AG08395 (cell line): ENCODE measurements at regions not wholly inside any gene's neighbourhood (a gene's known extent, or its start where the extent isn't known, plus 50 kb on each side); places are given as distances from the start of the nearest gene placed in this dataset.

Source experiments
- DNase-seq: peaks from one replicate; pipeline ENCODE4 v3.0.0; 2012; ENCODE audit warnings: mixed read lengths, low spot score

DNA sequence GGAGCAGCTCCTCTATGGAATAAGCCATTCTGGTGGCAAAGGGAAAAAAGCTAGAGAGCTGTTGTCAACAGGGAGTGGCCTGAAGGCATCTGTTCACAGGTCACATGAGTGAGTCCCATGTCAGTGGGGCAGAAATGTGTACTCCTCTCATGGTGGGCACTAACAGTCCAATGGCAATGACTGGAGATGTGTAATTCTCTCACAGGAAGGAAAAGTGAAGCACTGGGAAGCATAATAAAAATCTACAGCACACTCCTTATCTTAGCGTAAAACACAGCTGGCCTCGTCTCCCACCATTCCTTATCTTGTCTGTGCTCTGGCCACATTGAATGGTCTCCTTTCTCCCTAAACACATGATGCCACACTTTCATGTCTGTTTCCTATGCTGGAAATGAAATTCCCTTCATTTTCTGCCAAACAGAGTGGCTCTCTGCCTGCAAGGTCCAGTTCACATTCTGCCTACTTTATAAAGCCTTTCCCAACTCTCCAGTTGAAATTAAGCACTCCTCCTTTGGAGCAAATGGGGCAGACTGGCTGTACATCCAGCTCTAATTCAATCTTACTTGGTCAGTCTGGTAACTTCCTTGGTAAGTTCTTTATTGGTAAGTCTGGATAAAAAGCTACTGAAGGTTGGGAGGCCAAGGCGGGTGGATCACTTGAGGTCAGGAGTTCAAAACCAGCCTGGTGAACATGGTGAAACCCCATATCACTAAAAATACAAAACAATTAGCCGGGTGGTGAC is 139.8 kb downstream of the RPL22L1 start:
- no peak for DNase-seq

DNA sequence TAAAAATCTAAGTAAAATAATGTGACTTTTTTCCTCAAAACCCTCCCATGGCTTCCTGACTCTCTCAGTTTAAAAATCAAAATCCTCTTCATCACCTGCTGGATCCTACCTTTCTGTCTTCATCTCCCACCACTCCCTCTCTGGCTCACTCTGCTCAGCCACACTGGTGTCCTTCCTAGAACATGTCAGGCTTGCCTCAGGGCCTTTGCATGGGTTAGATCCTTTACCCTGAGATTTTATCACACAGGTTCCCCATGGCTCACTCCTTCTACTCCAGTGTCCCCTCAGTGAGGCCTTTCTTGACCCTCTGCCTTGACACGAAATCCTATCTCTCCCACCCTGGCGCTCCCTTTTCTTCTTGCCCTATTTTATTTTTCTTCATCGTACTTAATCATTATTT is 141.8 kb downstream of the RPL22L1 start:
- DNase-seq = no peak

- DNase-seq = no peak
These were observed 141.9 kb upstream of the SLC7A14 start for GRCh38 chr3:170727754-170728153.

DNA sequence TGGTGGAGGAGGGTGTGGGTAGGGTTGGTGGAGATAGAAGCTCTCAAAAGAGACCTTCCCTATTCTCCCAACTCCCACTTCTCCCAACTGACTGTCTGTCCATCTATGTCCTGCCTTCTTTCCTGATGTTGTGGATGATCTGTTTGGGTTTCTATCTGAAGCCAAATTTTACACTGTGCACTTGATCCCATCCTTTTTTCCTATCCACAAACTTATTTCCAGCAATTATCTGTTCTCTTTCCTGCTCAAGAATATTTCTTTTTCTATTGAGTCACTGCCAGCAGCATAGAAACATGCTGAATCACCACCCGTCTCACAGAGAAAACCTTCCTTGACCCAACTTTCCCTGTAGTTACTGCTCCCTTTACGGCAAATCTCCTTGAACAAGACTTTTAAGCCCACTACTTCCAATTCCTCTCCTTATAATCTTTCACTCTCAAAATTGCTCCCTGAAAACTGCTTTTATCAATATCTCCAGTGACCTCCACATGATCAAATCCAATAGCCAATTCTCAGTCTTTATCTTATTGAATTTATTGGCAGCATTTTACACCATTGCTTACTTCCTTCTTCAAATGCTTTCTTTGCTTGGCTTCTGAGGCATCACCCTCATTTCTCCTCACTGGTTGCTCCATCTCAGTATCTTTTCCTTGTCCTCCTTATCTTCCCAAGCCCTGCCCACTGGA is 141.2 kb upstream of the SLC7A14 start:
- DNase-seq = peak; percentile 82

DNA sequence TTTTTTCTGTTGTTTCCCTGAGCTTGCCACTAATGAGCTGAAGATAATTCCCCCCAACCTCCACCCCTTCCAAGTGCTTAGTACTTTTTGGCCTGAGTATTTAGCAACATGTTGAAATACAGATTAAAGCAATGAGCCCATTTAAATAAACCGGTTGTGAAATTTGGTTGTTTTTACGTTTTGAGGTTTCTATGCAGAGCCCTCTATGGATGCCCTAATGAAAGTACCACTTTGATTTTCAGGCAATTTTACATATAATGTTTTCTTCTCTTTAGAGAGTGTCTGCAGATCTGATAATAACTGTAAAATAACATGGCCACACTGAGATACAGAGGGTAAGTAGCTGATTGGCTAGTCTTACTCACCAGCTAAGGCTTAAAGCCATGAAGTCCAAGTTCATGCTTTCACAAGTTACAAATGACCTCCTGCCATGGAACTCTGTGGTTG is 139.4 kb upstream of the SLC7A14 start:
- DNase-seq = peak; percentile 20

DNA sequence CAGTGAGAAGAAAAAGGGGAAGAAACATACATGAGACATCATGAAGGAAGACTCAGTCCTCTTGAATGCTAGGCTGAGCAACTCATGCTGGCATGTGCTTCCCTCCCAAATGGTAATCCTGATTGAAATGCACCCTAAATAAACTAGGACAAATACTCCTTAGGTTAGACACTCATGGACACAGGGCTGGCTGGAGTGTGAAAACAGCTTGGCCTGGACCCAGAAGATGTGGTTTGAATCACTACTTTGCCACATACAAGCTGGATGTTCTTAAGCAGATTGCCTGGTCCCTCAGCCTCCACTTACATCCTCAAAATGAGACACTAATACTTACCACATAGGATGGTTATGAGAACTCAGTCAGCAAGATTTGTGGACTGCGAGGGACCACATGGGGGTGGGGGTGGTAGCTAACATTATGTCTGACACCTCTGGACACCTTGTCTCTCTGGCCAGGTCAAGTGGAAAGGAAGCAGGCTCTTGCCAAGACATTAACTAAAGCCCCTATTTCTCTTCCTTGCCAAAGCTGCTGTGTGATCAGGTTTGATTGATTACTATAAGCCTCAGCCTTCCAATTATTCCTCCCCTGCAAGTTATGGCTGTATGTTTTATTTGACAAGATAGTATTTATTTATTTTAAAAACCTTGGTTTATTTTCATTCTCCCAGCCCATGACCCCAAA is 138.9 kb upstream of the SLC7A14 start:
- peak; percentile 65 for DNase-seq

DNA sequence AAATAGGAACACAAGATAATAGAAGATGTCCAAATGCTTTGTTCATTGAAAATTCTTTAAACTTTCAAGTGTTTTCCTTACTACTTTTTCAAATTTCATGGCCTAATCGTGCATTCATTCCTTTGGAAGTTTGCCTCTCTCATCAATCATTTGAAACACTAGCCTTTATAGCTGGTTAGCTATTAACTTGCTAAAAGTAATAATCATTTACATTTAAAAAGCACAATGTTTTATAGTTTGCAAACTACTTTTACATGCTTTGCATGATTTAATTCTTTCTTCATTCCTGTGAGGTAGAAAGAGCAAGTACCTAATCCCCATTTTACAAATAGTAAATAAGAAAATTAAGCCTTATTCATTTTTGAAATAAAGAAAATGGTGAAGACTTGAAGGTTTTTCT is 137.4 kb upstream of the SLC7A14 start:
- DNase-seq = no peak

- DNase-seq = no peak
These were observed 135.7 kb upstream of the SLC7A14 start for GRCh38 chr3:170721563-170721962.

- no peak for DNase-seq
These were observed 133.4 kb upstream of the SLC7A14 start for GRCh38 chr3:170719300-170719699.

DNA sequence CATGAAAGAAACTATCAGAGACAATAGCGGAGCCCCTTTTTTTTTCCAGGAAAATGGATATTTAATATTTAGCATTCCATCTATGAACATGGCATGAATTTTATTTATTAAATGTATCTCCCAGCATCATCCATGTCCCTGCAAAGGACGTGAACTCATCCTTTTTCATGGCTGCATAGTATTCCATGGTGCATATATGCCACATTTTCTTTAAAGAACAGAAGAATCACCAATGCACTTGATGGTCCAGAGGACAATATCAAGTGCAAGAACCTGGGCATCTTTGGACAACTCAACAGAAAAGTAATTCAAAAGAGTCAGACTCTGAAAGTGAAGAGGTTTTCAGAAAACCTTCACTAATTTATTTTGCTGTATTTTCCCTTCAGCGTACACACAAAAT is 133.0 kb upstream of the SLC7A14 start:
- DNase-seq = no peak

DNA sequence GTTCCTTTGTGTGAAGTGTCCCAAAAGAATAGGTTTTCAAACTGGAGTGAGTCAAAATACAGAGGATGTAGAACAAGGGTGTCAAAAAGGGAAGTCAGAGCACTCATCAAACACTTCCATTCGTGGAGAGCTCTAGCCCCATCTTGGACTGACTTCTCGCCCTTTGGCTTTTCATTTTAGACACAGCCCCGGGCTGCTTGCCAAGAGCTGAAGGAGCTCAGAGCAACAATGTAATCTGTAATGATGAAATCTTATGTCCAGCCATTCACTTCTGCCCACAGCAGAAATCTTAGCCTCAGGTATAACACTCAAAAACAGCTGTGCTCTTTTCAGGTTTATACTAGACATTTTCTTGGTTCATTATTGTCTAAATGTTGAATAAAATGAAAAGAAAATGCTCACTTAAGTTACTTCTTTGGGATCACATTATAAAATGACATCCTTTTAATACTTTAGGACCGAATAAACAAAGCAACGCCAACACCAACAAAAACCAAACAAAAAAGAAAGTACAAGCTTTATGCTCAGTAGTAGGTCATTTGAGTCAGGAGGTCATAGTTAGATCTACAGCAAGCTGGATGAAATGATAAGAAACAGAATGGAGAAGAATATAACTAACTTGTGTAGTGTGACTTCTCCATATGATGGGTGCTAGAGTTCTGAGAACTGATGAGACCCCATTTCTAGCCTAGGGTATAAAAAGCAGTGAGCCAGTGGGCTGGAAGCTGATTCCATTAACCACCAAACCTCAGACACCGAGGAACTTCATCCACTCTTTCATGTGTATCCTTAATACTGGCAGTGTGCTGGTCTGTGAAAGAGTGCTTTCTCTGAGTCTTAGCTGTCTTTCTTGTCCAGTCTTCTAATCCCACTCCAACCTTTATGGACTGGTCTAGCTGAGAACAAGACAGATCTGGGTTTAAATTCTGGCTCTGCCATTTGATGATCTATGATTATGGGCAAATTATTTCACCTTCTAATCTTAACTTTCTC is 131.8 kb upstream of the SLC7A14 start:
- no peak for DNase-seq

DNA sequence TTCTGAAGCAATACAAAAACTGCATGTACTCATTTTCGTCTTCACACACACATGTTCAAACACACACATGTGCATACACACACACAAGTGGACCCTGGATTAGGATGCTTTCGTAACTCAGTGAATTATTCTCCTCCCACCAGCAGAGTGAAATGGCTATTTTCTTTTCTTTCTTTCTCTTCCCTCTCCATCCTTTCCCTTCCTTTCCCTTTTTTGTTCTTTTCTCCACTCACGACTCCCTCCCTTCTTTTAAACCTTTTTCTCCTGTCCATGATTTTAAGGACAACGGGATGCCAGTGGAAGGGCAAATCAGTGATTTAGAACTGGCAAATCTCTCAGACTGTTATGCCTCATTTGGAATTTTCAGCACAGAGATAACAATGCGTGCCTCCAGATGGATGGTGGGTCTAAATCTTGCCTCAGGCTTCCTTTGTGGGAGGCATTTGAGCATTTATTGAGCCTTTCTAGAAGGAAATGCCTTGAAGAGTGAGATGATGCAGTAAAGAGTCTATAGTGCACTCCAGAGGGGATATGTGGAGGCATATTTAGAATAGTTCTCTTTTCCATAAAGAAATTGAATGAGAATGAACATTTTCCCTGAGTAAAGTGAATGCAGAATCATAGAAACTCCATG is 130.4 kb upstream of the SLC7A14 start:
- no peak for DNase-seq

GRCh38 chr3:170714562-170715535 is 129.0 kb upstream of the SLC7A14 start:
- DNase-seq = peak; percentile 40

DNA sequence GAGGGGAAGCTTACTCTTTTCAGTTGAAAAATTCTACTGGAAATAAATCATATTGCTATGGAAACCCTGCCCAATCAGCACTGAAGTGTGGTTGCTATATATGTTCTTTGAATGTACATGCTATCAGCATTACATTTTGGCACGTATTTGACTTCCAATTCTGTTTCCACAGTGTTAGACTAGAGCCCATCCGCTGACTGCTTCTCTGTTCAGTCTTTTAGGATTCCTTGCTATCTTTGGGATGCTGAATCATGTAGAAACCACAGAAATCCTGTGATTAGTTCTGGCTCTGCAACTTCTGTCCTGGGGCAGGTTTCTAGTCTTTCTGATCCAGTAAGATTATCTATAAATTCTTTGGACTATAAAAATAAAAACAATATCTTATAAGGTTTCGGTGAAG is 128.2 kb upstream of the SLC7A14 start:
- peak; percentile 53 for DNase-seq

DNA sequence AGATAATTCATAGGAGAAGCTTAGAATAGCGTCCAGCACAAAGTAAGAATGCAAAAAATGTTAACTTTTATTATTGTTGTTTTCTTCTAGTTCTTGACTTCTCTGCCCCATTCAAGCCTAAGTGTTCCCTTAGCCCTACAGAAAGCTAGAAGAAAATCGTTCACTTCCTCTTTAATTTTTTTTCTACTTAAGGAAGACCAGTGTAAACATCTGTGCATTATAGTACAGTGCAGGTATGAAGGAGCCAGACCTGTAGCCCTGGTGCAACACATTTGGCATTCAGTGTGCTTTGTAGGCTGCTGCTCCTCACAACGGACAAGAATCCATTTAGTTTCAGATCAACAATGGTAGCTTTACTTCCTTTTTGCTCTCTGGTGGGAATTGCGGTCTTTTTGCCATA is 127.8 kb upstream of the SLC7A14 start:
- DNase-seq = no peak

GRCh38 chr3:170712798-170713197 is 126.9 kb upstream of the SLC7A14 start:
- no peak for DNase-seq

GRCh38 chr3:170712336-170712735 is 126.5 kb upstream of the SLC7A14 start:
- no peak for DNase-seq

DNA sequence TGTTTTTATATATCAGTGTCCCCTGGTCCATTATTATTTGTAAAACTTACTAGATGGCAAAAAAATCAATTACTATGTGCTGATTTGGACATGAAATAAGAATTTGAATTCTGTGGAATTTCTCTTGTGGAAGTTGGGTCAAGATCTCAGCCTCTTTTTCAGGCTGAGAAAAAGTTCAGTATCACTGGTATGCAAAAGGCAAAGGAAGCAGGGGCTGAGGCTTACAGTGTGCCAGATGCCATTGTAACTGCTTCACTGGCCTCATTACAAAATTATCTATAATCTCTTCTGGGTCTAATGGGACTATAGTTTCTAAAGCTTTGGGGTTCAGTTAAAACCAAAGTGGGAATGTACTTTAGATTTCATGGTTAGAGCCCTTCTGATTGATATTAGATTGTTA is 125.9 kb upstream of the SLC7A14 start:
- DNase-seq = no peak

GRCh38 chr3:170709046-170709445 is 123.2 kb upstream of the SLC7A14 start:
- DNase-seq = peak; percentile 89

DNA sequence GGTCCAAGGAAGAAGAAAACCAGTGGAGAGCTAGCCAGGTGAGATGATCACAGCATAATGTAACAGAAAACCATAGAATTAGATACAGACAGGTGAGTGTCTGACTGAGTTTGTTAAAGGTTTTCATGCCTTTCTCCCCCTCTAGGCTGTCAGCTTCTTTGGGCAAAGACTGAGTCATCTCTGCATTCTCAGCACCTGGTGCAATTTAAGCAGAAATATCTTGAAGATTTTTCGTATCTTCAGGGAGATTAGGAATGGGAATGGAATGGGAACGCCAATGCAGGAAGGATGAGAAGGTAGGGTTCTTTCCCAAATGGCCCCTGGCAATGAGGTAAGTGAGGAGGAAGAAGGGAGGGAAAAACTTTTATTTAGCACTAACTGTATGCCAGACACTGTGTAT is 122.0 kb upstream of the SLC7A14 start:
- DNase-seq = no peak
